Fibroblast of lung (primary cell): ENCODE measurements at regions not wholly inside any gene's neighbourhood (a gene's known extent, or its start where the extent isn't known, plus 50 kb on each side); places are given as distances from the start of the nearest gene placed in this dataset.

Source experiments
- DNase-seq, 2 donors: peaks; one replicate each; pipeline versions ENCODE4 v3.0.0 to v3.0.0-alpha.2; 2010; ENCODE audit warnings: low read depth in 2 of 2
- H2AFZ ChIP-seq: 2 replicates; pipeline ENCODE4 v1.5.1; 2012; ENCODE audit warnings: low read length, control low read depth, inconsistent platforms
- H3K27ac ChIP-seq: 2 replicates; pipeline ENCODE4 v1.5.1; 2011; ENCODE audit warnings: low read length, control low read depth; ENCODE audit not compliant: insufficient read depth
- H3K27me3 ChIP-seq: 2 replicates; pipeline ENCODE4 v1.5.1; 2011; ENCODE audit warnings: mild to moderate bottlenecking, low read length; ENCODE audit not compliant: control insufficient read depth, insufficient read depth
- H3K36me3 ChIP-seq: 2 replicates; pipeline ENCODE4 v1.5.1; 2011; ENCODE audit warnings: low read length; ENCODE audit not compliant: control insufficient read depth, insufficient read depth
- H3K4me1 ChIP-seq: 2 replicates; pipeline ENCODE4 v1.5.1; 2011; ENCODE audit warnings: low read length; ENCODE audit not compliant: control insufficient read depth, insufficient read depth; ENCODE audit errors: extremely low read depth
- H3K4me2 ChIP-seq: 2 replicates; pipeline ENCODE4 v1.5.1; 2011; ENCODE audit warnings: low read length, control low read depth; ENCODE audit not compliant: insufficient read depth; ENCODE audit errors: extremely low read depth
- H3K4me3 ChIP-seq, 4 experiments: fragments of 200-600 bp in 1 of 4; sonication (generic) in 1 of 4; replicated peaks in 1 of 4; 2 replicates each; pipeline ENCODE4 v1.5.1; 2011 to 2016; ENCODE audit warnings: low read length in 4 of 4, low read depth in 3 of 4, mild to moderate bottlenecking in 3 of 4, control low read depth in 2 of 4, inconsistent platforms in 1 of 4, mixed read lengths in 1 of 4; ENCODE audit not compliant: insufficient read depth in 1 of 4; ENCODE audit errors: control extremely low read depth in 1 of 4
- H3K79me2 ChIP-seq: 2 replicates; pipeline ENCODE4 v1.5.1; 2012; ENCODE audit warnings: mild to moderate bottlenecking, low read length, inconsistent platforms; ENCODE audit not compliant: control insufficient read depth, insufficient read depth
- H3K9ac ChIP-seq: 2 replicates; pipeline ENCODE4 v1.5.1; 2011; ENCODE audit warnings: mild to moderate bottlenecking, low read length, control low read depth; ENCODE audit not compliant: insufficient read depth
- H3K9me3 ChIP-seq: 2 replicates; pipeline ENCODE4 v1.5.1; 2012; ENCODE audit warnings: low read depth, low read length; ENCODE audit not compliant: control insufficient read depth, insufficient read depth
- H4K20me1 ChIP-seq: 2 replicates; pipeline ENCODE4 v1.5.1; 2011; ENCODE audit warnings: low read length; ENCODE audit not compliant: control insufficient read depth, insufficient read depth; ENCODE audit errors: extremely low read depth
- EZH2 ChIP-seq: IDR thresholded peaks from 2 replicates; pipeline ENCODE4 v1.5.1; 2012; ENCODE audit warnings: low read length, control low read depth, mild to moderate bottlenecking; ENCODE audit errors: missing control alignments
- TF ChIP-seq, protein P1 (sequence below), 2 donors: IDR thresholded peaks in 1 of 2; conservative IDR thresholded peaks in 1 of 2; 1 replicate in 1 of 2; 2 replicates in 1 of 2; pipeline ENCODE4 v1.5.1; 2011 to 2012; ENCODE audit warnings: low read length in 2 of 2, control low read depth in 1 of 2, inconsistent platforms in 1 of 2, low read depth in 1 of 2, mild to moderate bottlenecking in 1 of 2

- no peak for TF ChIP-seq EZH2
- TF ChIP-seq, protein P1, sequence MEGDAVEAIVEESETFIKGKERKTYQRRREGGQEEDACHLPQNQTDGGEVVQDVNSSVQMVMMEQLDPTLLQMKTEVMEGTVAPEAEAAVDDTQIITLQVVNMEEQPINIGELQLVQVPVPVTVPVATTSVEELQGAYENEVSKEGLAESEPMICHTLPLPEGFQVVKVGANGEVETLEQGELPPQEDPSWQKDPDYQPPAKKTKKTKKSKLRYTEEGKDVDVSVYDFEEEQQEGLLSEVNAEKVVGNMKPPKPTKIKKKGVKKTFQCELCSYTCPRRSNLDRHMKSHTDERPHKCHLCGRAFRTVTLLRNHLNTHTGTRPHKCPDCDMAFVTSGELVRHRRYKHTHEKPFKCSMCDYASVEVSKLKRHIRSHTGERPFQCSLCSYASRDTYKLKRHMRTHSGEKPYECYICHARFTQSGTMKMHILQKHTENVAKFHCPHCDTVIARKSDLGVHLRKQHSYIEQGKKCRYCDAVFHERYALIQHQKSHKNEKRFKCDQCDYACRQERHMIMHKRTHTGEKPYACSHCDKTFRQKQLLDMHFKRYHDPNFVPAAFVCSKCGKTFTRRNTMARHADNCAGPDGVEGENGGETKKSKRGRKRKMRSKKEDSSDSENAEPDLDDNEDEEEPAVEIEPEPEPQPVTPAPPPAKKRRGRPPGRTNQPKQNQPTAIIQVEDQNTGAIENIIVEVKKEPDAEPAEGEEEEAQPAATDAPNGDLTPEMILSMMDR (conservative IDR thresholded peaks at IDR 0.05 in 1 of 2, IDR thresholded peaks at IDR 0.05 in 1 of 2; ENCODE audit: low read depth in 1 of 2, low read length in 2 of 2), result no peak
- Histone ChIP-seq H3K4me3 (no peak overlapping the region), H3K4me1 (no peaks in the 10 kb centered on the region), H3K79me2 (no peaks in the 10 kb centered on the region), H3K4me2 (no peak overlapping the region), H3K9me3 (no peaks in the 10 kb centered on the region), H4K20me1 (no peaks in the 10 kb centered on the region), H3K36me3 (no peaks in the 10 kb centered on the region), H2AFZ (no peak overlapping the region), H3K27me3 (no peaks in the 10 kb centered on the region), H3K9ac (no peak overlapping the region), H3K27ac (no peak overlapping the region)
- peak in 1 of 2 donors; percentile 33 for DNase-seq
Measured at GRCh38 chr11:109936661-109937180, 156.5 kb upstream of the ZC3H12C start.

GRCh38 chr11:109937968-109938367 lies 155.2 kb upstream of the ZC3H12C start:
- H3K36me3 ChIP-seq, result no peaks in the 10 kb centered on the region
- no peaks in the 10 kb centered on the region for H3K9me3 ChIP-seq
- no peak overlapping the region for H2AFZ ChIP-seq
- no peak for TF ChIP-seq EZH2
- TF ChIP-seq, protein P1 (conservative IDR thresholded peaks at IDR 0.05 in 1 of 2, IDR thresholded peaks at IDR 0.05 in 1 of 2; ENCODE audit: low read depth in 1 of 2, low read length in 2 of 2), result no peak
- no peak overlapping the region for H3K4me3 ChIP-seq
- no peak overlapping the region for H3K9ac ChIP-seq
- H4K20me1 ChIP-seq, result no peaks in the 10 kb centered on the region
- no peaks in the 10 kb centered on the region for H3K27me3 ChIP-seq
- no peak overlapping the region for H3K27ac ChIP-seq
- DNase-seq, result no peak
- no peak overlapping the region for H3K4me2 ChIP-seq
- H3K79me2 ChIP-seq, result no peaks in the 10 kb centered on the region
- H3K4me1 ChIP-seq, result no peaks in the 10 kb centered on the region

- Histone ChIP-seq H4K20me1 (no peaks in the 10 kb centered on the region), H3K27ac (no peak overlapping the region), H3K4me1 (no peaks in the 10 kb centered on the region), H3K4me3 (no peak overlapping the region), H3K4me2 (no peak overlapping the region), H3K79me2 (no peaks in the 10 kb centered on the region), H3K27me3 (no peaks in the 10 kb centered on the region), H3K9me3 (no peaks in the 10 kb centered on the region), H3K36me3 (no peaks in the 10 kb centered on the region), H2AFZ (no peak overlapping the region), H3K9ac (no peak overlapping the region)
- TF ChIP-seq, protein P1 (conservative IDR thresholded peaks at IDR 0.05 in 1 of 2, IDR thresholded peaks at IDR 0.05 in 1 of 2; ENCODE audit: low read depth in 1 of 2, low read length in 2 of 2), result peak; percentile 59 to 73
- TF ChIP-seq EZH2, result no peak
- peak; percentile 85 for DNase-seq
Measured at GRCh38 chr11:109939166-109939810, 153.9 kb upstream of the ZC3H12C start.
